ENCODE measurements at regions not wholly inside any gene's neighbourhood (a gene's known extent, or its start where the extent isn't known, plus 50 kb on each side); places are given as distances from the start of the nearest gene placed in this dataset.

DNA sequence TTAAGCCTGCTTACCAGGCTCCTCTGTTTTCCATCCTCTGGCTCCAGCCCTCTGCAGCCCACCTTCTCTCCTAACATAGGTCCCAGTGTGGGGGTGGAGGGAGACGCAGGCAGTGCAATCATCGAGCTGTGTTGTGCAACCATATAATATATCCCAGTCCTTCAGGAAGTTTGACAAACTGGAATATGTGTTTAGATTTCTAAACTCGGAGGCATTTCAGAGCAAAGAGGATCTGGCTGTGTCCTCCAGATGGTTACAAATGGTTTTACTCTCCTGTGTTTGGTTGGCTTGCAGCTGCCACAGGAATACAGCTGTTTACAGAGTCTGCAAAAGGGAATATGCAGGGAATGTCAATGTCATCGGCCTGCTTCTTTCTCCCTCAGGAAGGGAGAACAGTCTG, 195.3 kb upstream of the LNX1 start:
- TF ChIP-seq, protein P1, sequence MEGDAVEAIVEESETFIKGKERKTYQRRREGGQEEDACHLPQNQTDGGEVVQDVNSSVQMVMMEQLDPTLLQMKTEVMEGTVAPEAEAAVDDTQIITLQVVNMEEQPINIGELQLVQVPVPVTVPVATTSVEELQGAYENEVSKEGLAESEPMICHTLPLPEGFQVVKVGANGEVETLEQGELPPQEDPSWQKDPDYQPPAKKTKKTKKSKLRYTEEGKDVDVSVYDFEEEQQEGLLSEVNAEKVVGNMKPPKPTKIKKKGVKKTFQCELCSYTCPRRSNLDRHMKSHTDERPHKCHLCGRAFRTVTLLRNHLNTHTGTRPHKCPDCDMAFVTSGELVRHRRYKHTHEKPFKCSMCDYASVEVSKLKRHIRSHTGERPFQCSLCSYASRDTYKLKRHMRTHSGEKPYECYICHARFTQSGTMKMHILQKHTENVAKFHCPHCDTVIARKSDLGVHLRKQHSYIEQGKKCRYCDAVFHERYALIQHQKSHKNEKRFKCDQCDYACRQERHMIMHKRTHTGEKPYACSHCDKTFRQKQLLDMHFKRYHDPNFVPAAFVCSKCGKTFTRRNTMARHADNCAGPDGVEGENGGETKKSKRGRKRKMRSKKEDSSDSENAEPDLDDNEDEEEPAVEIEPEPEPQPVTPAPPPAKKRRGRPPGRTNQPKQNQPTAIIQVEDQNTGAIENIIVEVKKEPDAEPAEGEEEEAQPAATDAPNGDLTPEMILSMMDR (conservative IDR thresholded peaks at IDR 0.05 in 1 of 2, IDR thresholded peaks at IDR 0.05 in 1 of 2; ENCODE audit: low read depth in 1 of 2, low read length in 2 of 2), result no peak
- no peak for TF ChIP-seq EZH2 (IDR thresholded peaks at IDR 0.05; ENCODE audit: low read length, missing control alignments)
- Histone ChIP-seq H3K27ac (ENCODE audit: insufficient read depth, low read length) (peak overlapping the region; percentile 1), H3K4me3 (replicated peaks in 1 of 4; ENCODE audit: control extremely low read depth in 1 of 4, insufficient read depth in 1 of 4, low read depth in 3 of 4, low read length in 4 of 4) (no peak overlapping the region), H3K27me3 (ENCODE audit: control insufficient read depth, insufficient read depth, low read length) (no peaks in the 10 kb centered on the region), H3K9ac (ENCODE audit: insufficient read depth, low read length) (no peak overlapping the region), H3K36me3 (ENCODE audit: control insufficient read depth, insufficient read depth, low read length) (no peaks in the 10 kb centered on the region), H3K4me2 (ENCODE audit: extremely low read depth, insufficient read depth, low read length) (peak overlapping the region; percentile 36), H4K20me1 (ENCODE audit: control insufficient read depth, extremely low read depth, insufficient read depth, low read length) (no peaks in the 10 kb centered on the region), H2AFZ (ENCODE audit: low read length) (no peak overlapping the region), H3K4me1 (ENCODE audit: control insufficient read depth, extremely low read depth, insufficient read depth, low read length) (peaks cover 12% of the 10 kb centered on the region), H3K9me3 (ENCODE audit: control insufficient read depth, insufficient read depth, low read depth, low read length) (no peaks in the 10 kb centered on the region), H3K79me2 (ENCODE audit: control insufficient read depth, insufficient read depth, low read length) (no peaks in the 10 kb centered on the region)
- DNase-seq (ENCODE audit: low read depth in 2 of 2), result peak in 1 of 2 donors; percentile 78

DNA sequence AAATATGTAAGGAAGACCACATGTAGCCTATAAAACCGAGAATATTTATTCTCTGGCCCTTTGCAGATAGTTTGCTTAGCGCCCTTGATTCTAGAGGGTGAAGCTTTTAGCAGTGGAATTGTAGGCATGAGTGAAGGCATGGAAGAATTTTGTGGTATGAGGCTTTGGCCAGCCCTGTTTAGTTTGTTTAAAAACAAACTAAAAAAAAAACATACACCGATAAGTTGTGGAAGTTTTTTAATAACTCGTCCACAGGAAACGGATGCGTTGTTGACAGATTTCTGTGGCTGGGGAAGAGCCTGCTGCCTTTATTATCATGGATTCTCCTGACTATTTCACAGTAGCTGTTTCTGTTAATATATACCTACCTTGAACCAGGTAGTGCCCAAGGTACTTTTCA, 194.7 kb upstream of the LNX1 start:
- no peak overlapping the region for H2AFZ ChIP-seq (ENCODE audit: low read length)
- H4K20me1 ChIP-seq (ENCODE audit: control insufficient read depth, extremely low read depth, insufficient read depth, low read length), result no peaks in the 10 kb centered on the region
- no peaks in the 10 kb centered on the region for H3K27me3 ChIP-seq (ENCODE audit: control insufficient read depth, insufficient read depth, low read length)
- H3K9me3 ChIP-seq (ENCODE audit: control insufficient read depth, insufficient read depth, low read depth, low read length), result no peaks in the 10 kb centered on the region
- TF ChIP-seq, protein P1 (conservative IDR thresholded peaks at IDR 0.05 in 1 of 2, IDR thresholded peaks at IDR 0.05 in 1 of 2; ENCODE audit: low read depth in 1 of 2, low read length in 2 of 2), result no peak
- no peak for TF ChIP-seq EZH2 (IDR thresholded peaks at IDR 0.05; ENCODE audit: low read length, missing control alignments)
- H3K4me3 ChIP-seq (replicated peaks in 1 of 4; ENCODE audit: control extremely low read depth in 1 of 4, insufficient read depth in 1 of 4, low read depth in 3 of 4, low read length in 4 of 4), result no peak overlapping the region
- no peak overlapping the region for H3K4me2 ChIP-seq (ENCODE audit: extremely low read depth, insufficient read depth, low read length)
- no peaks in the 10 kb centered on the region for H3K36me3 ChIP-seq (ENCODE audit: control insufficient read depth, insufficient read depth, low read length)
- no peaks in the 10 kb centered on the region for H3K79me2 ChIP-seq (ENCODE audit: control insufficient read depth, insufficient read depth, low read length)
- H3K27ac ChIP-seq (ENCODE audit: insufficient read depth, low read length), result no peak overlapping the region
- no peak for DNase-seq (ENCODE audit: low read depth in 2 of 2)
- peaks cover 12% of the 10 kb centered on the region for H3K4me1 ChIP-seq (ENCODE audit: control insufficient read depth, extremely low read depth, insufficient read depth, low read length)
- H3K9ac ChIP-seq (ENCODE audit: insufficient read depth, low read length), result no peak overlapping the region

DNA sequence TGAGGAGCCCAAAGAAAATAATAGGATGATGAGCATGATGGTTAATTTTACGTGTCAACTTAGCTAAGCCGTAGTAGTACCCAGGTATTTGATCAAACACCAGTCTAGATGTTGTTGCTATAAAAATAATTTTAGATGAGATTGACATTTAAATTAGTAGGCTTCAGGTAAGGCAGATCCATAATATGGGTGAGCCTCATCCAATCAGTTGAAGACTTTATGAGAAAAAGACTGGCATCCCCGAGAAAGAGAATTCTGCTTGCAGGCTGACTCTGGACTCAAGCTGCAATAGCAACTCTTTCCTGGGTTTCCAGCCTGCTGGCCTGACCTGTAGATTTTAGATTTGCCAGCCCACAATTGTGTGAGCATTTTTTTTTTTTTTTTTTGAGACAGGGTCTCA, 192.8 kb upstream of the LNX1 start:
- H2AFZ ChIP-seq (ENCODE audit: low read length), result no peak overlapping the region
- peaks cover 12% of the 10 kb centered on the region for H3K4me1 ChIP-seq (ENCODE audit: control insufficient read depth, extremely low read depth, insufficient read depth, low read length)
- H3K9me3 ChIP-seq (ENCODE audit: control insufficient read depth, insufficient read depth, low read depth, low read length), result no peaks in the 10 kb centered on the region
- H4K20me1 ChIP-seq (ENCODE audit: control insufficient read depth, extremely low read depth, insufficient read depth, low read length), result no peaks in the 10 kb centered on the region
- no peak overlapping the region for H3K4me3 ChIP-seq (replicated peaks in 1 of 4; ENCODE audit: control extremely low read depth in 1 of 4, insufficient read depth in 1 of 4, low read depth in 3 of 4, low read length in 4 of 4)
- H3K79me2 ChIP-seq (ENCODE audit: control insufficient read depth, insufficient read depth, low read length), result no peaks in the 10 kb centered on the region
- H3K36me3 ChIP-seq (ENCODE audit: control insufficient read depth, insufficient read depth, low read length), result no peaks in the 10 kb centered on the region
- H3K4me2 ChIP-seq (ENCODE audit: extremely low read depth, insufficient read depth, low read length), result no peak overlapping the region
- no peaks in the 10 kb centered on the region for H3K27me3 ChIP-seq (ENCODE audit: control insufficient read depth, insufficient read depth, low read length)
- H3K9ac ChIP-seq (ENCODE audit: insufficient read depth, low read length), result no peak overlapping the region
- TF ChIP-seq, protein P1 (conservative IDR thresholded peaks at IDR 0.05 in 1 of 2, IDR thresholded peaks at IDR 0.05 in 1 of 2; ENCODE audit: low read depth in 1 of 2, low read length in 2 of 2), result no peak
- no peak for TF ChIP-seq EZH2 (IDR thresholded peaks at IDR 0.05; ENCODE audit: low read length, missing control alignments)
- DNase-seq (ENCODE audit: low read depth in 2 of 2), result no peak
- H3K27ac ChIP-seq (ENCODE audit: insufficient read depth, low read length), result no peak overlapping the region
